Spleen (tissue), 11 donors: ENCODE measurements at regions not wholly inside any gene's neighbourhood (a gene's known extent, or its start where the extent isn't known, plus 50 kb on each side); places are given as distances from the start of the nearest gene placed in this dataset.

Experiments used
- DNase-seq: peaks from one replicate; pipeline ENCODE4 v3.0.0-alpha.2; 2020
- H3K27ac ChIP-seq, 8 donors: fragments of 200-600 bp; sonication (generic) in 7 of 8; 1 replicate in 4 of 8; 2 replicates in 4 of 8; pipeline versions ENCODE4 v1.5.0 to v1.8.0; 2016 to 2021; ENCODE audit warnings: inconsistent platforms in 4 of 8, mild to moderate bottlenecking in 4 of 8, moderate library complexity in 1 of 8
- H3K27me3 ChIP-seq, 7 donors: fragments of 200-600 bp; sonication (generic) in 6 of 7; replicated peaks in 1 of 7; 1 replicate in 4 of 7; 2 replicates in 3 of 7; pipeline versions ENCODE4 v1.5.0 to v1.8.0; 2016 to 2021; ENCODE audit warnings: inconsistent platforms in 3 of 7, mild to moderate bottlenecking in 1 of 7
- H3K36me3 ChIP-seq, 6 donors: fragments of 200-600 bp; sonication (generic) in 5 of 6; 1 replicate in 4 of 6; 2 replicates in 2 of 6; pipeline versions ENCODE4 v1.5.0 to v1.8.0; 2016 to 2021; ENCODE audit warnings: inconsistent platforms in 2 of 6
- H3K4me1 ChIP-seq, 6 donors: fragments of 200-600 bp; sonication (generic) in 5 of 6; 1 replicate in 3 of 6; 2 replicates in 3 of 6; pipeline versions ENCODE4 v1.5.0 to v1.8.0; 2016 to 2021; ENCODE audit warnings: inconsistent platforms in 3 of 6
- H3K4me3 ChIP-seq, 8 donors: fragments of 200-600 bp; sonication (generic) in 7 of 8; 1 replicate in 4 of 8; 2 replicates in 4 of 8; pipeline versions ENCODE4 v1.5.0 to v1.8.0; 2016 to 2021; ENCODE audit warnings: inconsistent platforms in 4 of 8, mild to moderate bottlenecking in 4 of 8, moderate library complexity in 2 of 8
- H3K9me3 ChIP-seq, 8 donors: fragments of 200-600 bp; sonication (generic) in 7 of 8; 1 replicate in 4 of 8; 2 replicates in 4 of 8; pipeline versions ENCODE4 v1.5.0 to v1.8.0; 2016 to 2021; ENCODE audit warnings: inconsistent platforms in 4 of 8
- CTCF ChIP-seq, 11 experiments: fragments of 200-600 bp in 7 of 11; fragments of 450-650 bp in 4 of 11; sonication (generic) in 4 of 11; IDR thresholded peaks in 8 of 11; conservative IDR thresholded peaks in 3 of 11; 1 replicate in 7 of 11; 2 replicates in 4 of 11; pipeline versions ENCODE4 v1.4.0 to v1.8.0; 2016 to 2021; ENCODE audit warnings: antibody characterized with exemption in 11 of 11, inconsistent platforms in 4 of 11, mild to moderate bottlenecking in 1 of 11
- POLR2A ChIP-seq, 3 donors: fragments of 450-650 bp; IDR thresholded peaks; one replicate each; pipeline ENCODE4 v1.5.1; 2017; ENCODE audit warnings: antibody characterized with exemption in 3 of 3, mild to moderate bottlenecking in 1 of 3
- POLR2AphosphoS5 ChIP-seq, 3 donors: sonication (generic); formaldehyde crosslinking; IDR thresholded peaks; one replicate each; pipeline ENCODE4 v1.5.1; 2017; ENCODE audit warnings: antibody characterized with exemption in 3 of 3
- WGBS, 5 donors: extraction: QIAGEN DNeasy Blood & Tissue Kit in 3 of 5; methylation state at CpG; one replicate each; pipeline versions ENCODE4 v1.1.5 to v1.1.7; 2013 to 2018; 5-methylcytosine and 5-hydroxymethylcytosine counted together
- intact Hi-C: fragments of 100-400 bp; cut with DNase I; formaldehyde crosslinking; loops from one replicate; pipeline ENCODE4 v1.15.0; 2023; ENCODE audit warnings: low total_unique reads
- donor health status: healthy with polysubstance abuse.
- donor health status: DM: no; HTN: no; CAD: no; lungs with moderate emphysema.
- donor health status: DM: no; HTN: no; CAD: no.
- donor health status: Bipolar disorder and iron deficiency.
- donor health status: healthy.
- donor health status: DM: no; HTN: no; CAD: no.
- donor health status: DM: yes; HTN: yes; CAD: no.

GRCh38 chr5:97534166-97534565 lies 351.1 kb upstream of the RIOK2 start:
- intact Hi-C loops, result no loop called here
- TF ChIP-seq CTCF (IDR thresholded peaks at IDR 0.05 in 8 of 11, conservative IDR thresholded peaks at IDR 0.05 in 3 of 11), result peak in 8 of 11 experiments; percentile 17 to 60 (median 48)
- TF ChIP-seq POLR2A (IDR thresholded peaks at IDR 0.05), result no peak
- H3K9me3 ChIP-seq, result no peaks in the 10 kb centered on the region
- H3K36me3 ChIP-seq, result no peaks in the 10 kb centered on the region
- DNase-seq, result no peak
- H3K4me3 ChIP-seq, result no peak overlapping the region
- H3K27ac ChIP-seq, result no peak overlapping the region
- no peaks in the 10 kb centered on the region for H3K27me3 ChIP-seq
- peaks cover 0 to 2% (median 0%) of the 10 kb centered on the region in 6 donors for H3K4me1 ChIP-seq

- Histone ChIP-seq H3K9me3 (peaks cover 0 to 1% (median 0%) of the 10 kb centered on the region in 8 donors), H3K36me3 (no peaks in the 10 kb centered on the region), H3K27ac (no peak overlapping the region), H3K4me1 (peaks cover 0 to 2% (median 0%) of the 10 kb centered on the region in 6 donors), H3K4me3 (no peak overlapping the region), H3K27me3 (no peaks in the 10 kb centered on the region)
- 72 to 85% (median 81%) methylated on average over 1 of the region's 1 CpG for WGBS, 5 donors
- TF ChIP-seq CTCF (IDR thresholded peaks at IDR 0.05 in 8 of 11, conservative IDR thresholded peaks at IDR 0.05 in 3 of 11), result no peak
- no peak for TF ChIP-seq POLR2AphosphoS5 (IDR thresholded peaks at IDR 0.05)
- no peak for TF ChIP-seq POLR2A (IDR thresholded peaks at IDR 0.05)
- intact Hi-C loops, result no loop called here
- DNase-seq, result no peak
Observed at GRCh38 chr5:97536683-97537082, 353.6 kb upstream of the RIOK2 start.

GRCh38 chr5:97538912-97539311 lies 355.9 kb upstream of the RIOK2 start:
- Histone ChIP-seq H3K9me3 (peaks cover 0 to 4% (median 0%) of the 10 kb centered on the region in 8 donors), H3K4me1 (peaks cover 0 to 2% (median 0%) of the 10 kb centered on the region in 6 donors), H3K27me3 (no peaks in the 10 kb centered on the region), H3K36me3 (no peaks in the 10 kb centered on the region), H3K4me3 (no peak overlapping the region), H3K27ac (no peak overlapping the region)
- no peak for DNase-seq
- 55 to 78% (median 75%) methylated on average over 2 of the region's 2 CpGs for WGBS, 5 donors
- intact Hi-C loops, result no loop called here
- TF ChIP-seq POLR2A (IDR thresholded peaks at IDR 0.05), result no peak
- no peak for TF ChIP-seq CTCF (IDR thresholded peaks at IDR 0.05 in 8 of 11, conservative IDR thresholded peaks at IDR 0.05 in 3 of 11)
- no peak for TF ChIP-seq POLR2AphosphoS5 (IDR thresholded peaks at IDR 0.05)

- no peak overlapping the region for H3K27ac ChIP-seq
- no peaks in the 10 kb centered on the region for H3K36me3 ChIP-seq
- intact Hi-C loops, result no loop called here
- peaks cover 0 to 17% (median 9%) of the 10 kb centered on the region in 6 donors for H3K4me1 ChIP-seq
- TF ChIP-seq POLR2AphosphoS5 (IDR thresholded peaks at IDR 0.05) (no peak), CTCF (IDR thresholded peaks at IDR 0.05 in 8 of 11, conservative IDR thresholded peaks at IDR 0.05 in 3 of 11) (no peak), POLR2A (IDR thresholded peaks at IDR 0.05) (no peak)
- DNase-seq, result no peak
- no peak overlapping the region for H3K4me3 ChIP-seq
- 92 to 99% (median 96%) methylated on average over 3 to 20 of the region's 20 CpGs for WGBS, 5 donors
- H3K9me3 ChIP-seq, result peaks cover 0 to 4% (median 0%) of the 10 kb centered on the region in 8 donors
- H3K27me3 ChIP-seq, result no peaks in the 10 kb centered on the region
Observed at GRCh38 chr5:97541864-97542263, 358.8 kb upstream of the RIOK2 start.
